NCI-H2107 (cell line): ENCODE measurements at regions not wholly inside any gene's neighbourhood (a gene's known extent, or its start where the extent isn't known, plus 50 kb on each side); places are given as distances from the start of the nearest gene placed in this dataset.

Experiments used
- DNase-seq: peaks from one replicate; lab custom pipeline; 2025; lab: John Stamatoyannopoulos, UW

- no peak for DNase-seq
These were observed 454.7 kb upstream of the CWC22 start for GRCh38 chr2:180461761-180462160.

- DNase-seq = no peak
These were observed 449.7 kb upstream of the CWC22 start for GRCh38 chr2:180456801-180457200.

- no peak for DNase-seq
These were observed 443.7 kb upstream of the CWC22 start for GRCh38 chr2:180450841-180451240.

- no peak for DNase-seq
These were observed 442.2 kb upstream of the CWC22 start for GRCh38 chr2:180449171-180449915.

- no peak for DNase-seq
These were observed 439.4 kb upstream of the CWC22 start for GRCh38 chr2:180446492-180446891.

- no peak for DNase-seq
These were observed 436.8 kb upstream of the CWC22 start for GRCh38 chr2:180443888-180444287.

- DNase-seq = no peak
These were observed 436.0 kb upstream of the CWC22 start for GRCh38 chr2:180442860-180443644.

GRCh38 chr2:180419212-180419611, 412.1 kb upstream of the CWC22 start:
- no peak for DNase-seq

- DNase-seq = no peak
These were observed 409.5 kb upstream of the CWC22 start for GRCh38 chr2:180416627-180417026.

- no peak for DNase-seq
These were observed 406.2 kb upstream of the CWC22 start for GRCh38 chr2:180413336-180413735.

- DNase-seq = no peak
These were observed 405.1 kb upstream of the CWC22 start for GRCh38 chr2:180412219-180412618.

- DNase-seq = no peak
These were observed 404.6 kb upstream of the CWC22 start for GRCh38 chr2:180411661-180412060.

- no peak for DNase-seq
These were observed 399.6 kb upstream of the CWC22 start for GRCh38 chr2:180406687-180407086.

- no peak for DNase-seq
These were observed 398.4 kb upstream of the CWC22 start for GRCh38 chr2:180405520-180405919.

- no peak for DNase-seq
These were observed 387.2 kb upstream of the CWC22 start for GRCh38 chr2:180394305-180394704.

GRCh38 chr2:180385601-180386201, 378.6 kb upstream of the CWC22 start:
- no peak for DNase-seq

GRCh38 chr2:180376066-180376465, 369.0 kb upstream of the CWC22 start:
- no peak for DNase-seq

- no peak for DNase-seq
These were observed 367.6 kb upstream of the CWC22 start for GRCh38 chr2:180374502-180375281.

GRCh38 chr2:180370511-180371205, 363.6 kb upstream of the CWC22 start:
- DNase-seq = no peak

- no peak for DNase-seq
These were observed 361.8 kb upstream of the CWC22 start for GRCh38 chr2:180368881-180369280.

GRCh38 chr2:180367815-180368214, 360.7 kb upstream of the CWC22 start:
- DNase-seq = no peak

- no peak for DNase-seq
These were observed 359.4 kb upstream of the CWC22 start for GRCh38 chr2:180366481-180366880.
